Testis (tissue), 2 donors: ENCODE measurements at regions not wholly inside any gene's neighbourhood (a gene's known extent, or its start where the extent isn't known, plus 50 kb on each side); places are given as distances from the start of the nearest gene placed in this dataset.

Experiments used
- DNase-seq: peaks from one replicate; pipeline ENCODE4 v3.0.0-alpha.2; 2019
- H3K27ac ChIP-seq, 2 donors: fragments of 200-600 bp; sonication (generic); one replicate each; pipeline ENCODE4 v1.5.1; 2019
- H3K27me3 ChIP-seq: fragments of 200-600 bp; sonication (generic); one replicate; pipeline ENCODE4 v1.5.1; 2019
- H3K36me3 ChIP-seq: fragments of 200-600 bp; sonication (generic); one replicate; pipeline ENCODE4 v1.5.1; 2017; ENCODE audit warnings: low read depth; ENCODE audit errors: missing control alignments
- H3K4me1 ChIP-seq: fragments of 200-600 bp; sonication (generic); one replicate; pipeline ENCODE4 v1.5.1; 2019
- H3K4me3 ChIP-seq, 2 donors: fragments of 200-600 bp; sonication (generic); one replicate each; pipeline ENCODE4 v1.5.1; 2017 to 2019
- H3K9me3 ChIP-seq: fragments of 200-600 bp; sonication (generic); one replicate; pipeline ENCODE4 v1.5.1; 2017
- CTCF ChIP-seq, 3 experiments: fragments of 450-650 bp in 2 of 3; fragments of 200-600 bp in 1 of 3; sonication (generic) in 1 of 3; IDR thresholded peaks; one replicate each; pipeline ENCODE4 v1.5.1; 2016 to 2019; ENCODE audit warnings: antibody characterized with exemption in 3 of 3, mild to moderate bottlenecking in 2 of 3, moderate library complexity in 1 of 3
- POLR2A ChIP-seq: fragments of 450-650 bp; IDR thresholded peaks from one replicate; pipeline ENCODE4 v1.6.1; 2017; ENCODE audit warnings: antibody characterized with exemption, mild to moderate bottlenecking, moderate library complexity
- WGBS, 2 donors: methylation state at CpG; one replicate each; pipeline ENCODE4 v1.1.5; 2018; 5-methylcytosine and 5-hydroxymethylcytosine counted together
- intact Hi-C: fragments of 100-400 bp; cut with DNase I; formaldehyde crosslinking; loops from one replicate; pipeline ENCODE4 v1.15.1; 2023; ENCODE audit warnings: low total_unique reads

GRCh38 chr20:11810311-11811083 is 107.2 kb upstream of the BTBD3 start:
- WGBS, 2 donors = 64% methylated on average over 4 of the region's 4 CpGs
- TF ChIP-seq POLR2A = no peak
- no peak for TF ChIP-seq CTCF (IDR thresholded peaks at IDR 0.05)

GRCh38 chr20:11813106-11813890 is 104.4 kb upstream of the BTBD3 start:
- no peak overlapping the region for H3K27ac ChIP-seq
- no peak overlapping the region for H3K4me3 ChIP-seq
- 89 to 90% methylated on average over 14 of the region's 14 CpGs for WGBS, 2 donors
- no peak for DNase-seq
- intact Hi-C loops = no loop called here
- TF ChIP-seq POLR2A (no peak), CTCF (IDR thresholded peaks at IDR 0.05) (no peak)
- no peaks in the 10 kb centered on the region for H3K36me3 ChIP-seq
- H3K4me1 ChIP-seq = no peaks in the 10 kb centered on the region
- H3K9me3 ChIP-seq = no peaks in the 10 kb centered on the region
- H3K27me3 ChIP-seq = no peaks in the 10 kb centered on the region

More at GRCh38 chr20:11810311-11811083, 107.2 kb upstream of the BTBD3 start:
- DNase-seq = no peak
- Histone ChIP-seq H3K27ac (no peak overlapping the region), H3K27me3 (no peaks in the 10 kb centered on the region), H3K4me1 (no peaks in the 10 kb centered on the region), H3K9me3 (no peaks in the 10 kb centered on the region), H3K4me3 (no peak overlapping the region), H3K36me3 (no peaks in the 10 kb centered on the region)
- intact Hi-C loops = no loop called here

DNA sequence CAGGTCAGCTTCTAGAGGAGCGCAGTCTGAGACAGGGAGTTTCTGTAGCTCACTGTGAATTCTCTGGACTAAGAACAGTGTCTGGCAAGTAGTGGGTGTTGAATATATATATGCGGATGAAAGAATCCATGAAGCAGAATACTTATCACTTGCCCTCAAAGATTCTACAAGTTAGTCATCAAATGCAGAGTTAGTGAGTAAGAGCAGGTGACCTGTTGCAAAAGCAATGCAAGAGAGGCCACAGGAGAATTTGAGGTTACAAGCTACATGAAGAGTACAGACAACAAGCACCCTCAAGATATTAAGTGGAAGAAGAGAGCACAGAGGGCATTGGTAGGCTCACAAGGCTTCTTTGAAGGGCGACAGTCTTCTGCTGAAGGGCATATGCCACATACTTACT is 103.4 kb upstream of the BTBD3 start:
- Histone ChIP-seq H3K36me3 (no peaks in the 10 kb centered on the region), H3K4me1 (no peaks in the 10 kb centered on the region), H3K4me3 (no peak overlapping the region), H3K27me3 (no peaks in the 10 kb centered on the region), H3K9me3 (no peaks in the 10 kb centered on the region), H3K27ac (no peak overlapping the region)
- intact Hi-C loops = no loop called here
- no peak for TF ChIP-seq POLR2A
- TF ChIP-seq CTCF (IDR thresholded peaks at IDR 0.05) = no peak
- DNase-seq = no peak
- WGBS, 2 donors = 97 to 100% methylated on average over 3 of the region's 3 CpGs

DNA sequence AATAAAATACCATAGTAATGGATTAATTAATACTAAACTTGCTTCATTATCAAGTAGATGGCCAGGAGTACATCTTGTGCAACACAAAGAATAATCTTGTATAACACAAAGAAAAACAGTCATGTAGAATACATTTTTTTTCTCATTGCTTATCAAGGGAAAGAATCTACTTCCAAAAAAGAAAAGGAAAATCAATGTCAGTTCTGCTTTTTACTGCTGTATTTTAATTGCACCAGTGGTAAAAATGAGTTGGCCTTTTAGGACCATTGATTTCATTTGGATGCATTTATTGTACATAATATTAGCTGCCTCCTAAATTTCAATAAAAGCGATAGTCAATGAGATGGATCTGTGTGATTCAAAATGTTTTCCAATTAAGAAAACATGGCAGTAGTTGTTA is 96.9 kb upstream of the BTBD3 start:
- no peak overlapping the region for H3K27ac ChIP-seq

More for the DNA sequence above, 96.9 kb upstream of the BTBD3 start:
- H3K4me3 ChIP-seq = no peak overlapping the region
- intact Hi-C loops = no loop called here
- WGBS, 2 donors = 100% methylated on average over 1 of the region's 1 CpG
- H3K9me3 ChIP-seq = no peaks in the 10 kb centered on the region
- no peaks in the 10 kb centered on the region for H3K4me1 ChIP-seq
- TF ChIP-seq CTCF (IDR thresholded peaks at IDR 0.05) = no peak
- no peak for TF ChIP-seq POLR2A
- H3K27me3 ChIP-seq = no peaks in the 10 kb centered on the region
- H3K36me3 ChIP-seq = no peaks in the 10 kb centered on the region
- DNase-seq = no peak
